ENCODE measurements at regions not wholly inside any gene's neighbourhood (a gene's known extent, or its start where the extent isn't known, plus 50 kb on each side); places are given as distances from the start of the nearest gene placed in this dataset.

GRCh38 chr4:111814961-111815360 lies 330.3 kb upstream of the FAM241A start:
- DNase-seq, result no peak

DNA sequence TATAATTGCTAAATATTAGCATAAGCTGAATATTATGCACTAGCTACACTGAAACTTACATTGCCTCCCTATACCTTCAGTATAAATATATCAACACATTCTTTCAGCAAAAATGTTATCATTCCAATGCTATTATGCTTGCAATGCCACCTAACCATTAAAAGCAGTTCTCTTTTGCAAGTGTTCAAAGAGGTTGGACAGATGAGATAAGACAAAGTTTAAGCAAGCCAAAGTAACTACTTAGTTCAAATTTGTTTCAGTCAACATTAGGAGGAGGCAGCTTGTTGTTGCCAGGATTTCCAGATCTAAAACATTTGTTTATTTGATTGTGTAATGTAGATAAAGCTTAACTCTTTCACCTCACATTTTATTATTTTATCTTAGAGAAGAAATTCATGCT lies 323.9 kb upstream of the FAM241A start:
- no peak for DNase-seq

- DNase-seq, result no peak
These were observed 308.7 kb upstream of the FAM241A start for GRCh38 chr4:111836601-111837000.

- no peak for DNase-seq
These were observed 307.5 kb upstream of the FAM241A start for GRCh38 chr4:111837761-111838160.

- peak; percentile 7 to 46 for DNase-seq
These were observed 306.8 kb upstream of the FAM241A start for GRCh38 chr4:111838406-111838930.

DNA sequence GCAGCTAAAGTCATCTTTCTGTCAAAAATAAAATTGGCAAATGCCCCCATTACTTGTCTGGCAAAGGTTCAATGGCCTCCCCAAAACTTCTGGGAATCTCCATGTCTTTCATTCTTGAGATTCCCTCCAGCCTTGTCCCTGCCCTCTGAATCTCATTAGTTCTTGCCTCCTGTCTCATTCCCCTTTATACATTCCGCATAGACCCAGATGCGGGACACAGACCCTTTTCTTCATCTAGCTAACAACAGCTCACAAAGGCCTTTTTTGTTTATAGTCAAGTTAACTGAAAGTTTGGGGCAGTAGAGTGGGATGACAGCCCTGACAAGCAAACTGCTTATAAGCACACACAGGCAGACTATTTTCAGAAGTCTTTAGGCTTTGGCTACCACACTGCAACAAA lies 306.1 kb upstream of the FAM241A start:
- peak; percentile 11 to 53 for DNase-seq

GRCh38 chr4:111842336-111842735 lies 302.9 kb upstream of the FAM241A start:
- DNase-seq, result no peak

GRCh38 chr4:111847296-111848008 lies 297.8 kb upstream of the FAM241A start:
- DNase-seq, result no peak

DNA sequence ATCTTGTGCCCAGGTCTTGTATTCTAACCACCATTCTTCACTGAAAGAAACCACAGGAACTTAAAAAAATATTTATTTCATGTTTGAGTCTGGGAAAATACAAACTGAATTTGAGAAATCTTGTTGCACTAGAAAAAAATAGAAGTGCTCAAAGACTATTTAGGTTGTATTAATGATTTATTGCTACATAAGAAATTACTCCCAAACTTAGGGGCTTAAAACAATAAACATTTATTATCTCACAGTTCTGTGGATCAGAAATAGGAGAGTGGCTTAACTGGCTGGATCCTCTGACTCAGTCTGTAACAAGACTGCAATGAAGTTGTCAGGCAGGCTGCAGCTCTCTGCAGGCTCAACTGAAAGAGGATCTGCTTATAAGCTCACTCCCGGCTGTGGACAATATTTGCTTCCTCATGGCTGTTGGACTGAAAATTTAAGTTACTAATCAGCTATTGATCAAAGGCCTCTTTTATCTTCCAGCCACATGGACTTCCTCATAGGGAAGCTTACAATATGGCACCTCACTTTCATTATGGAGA lies 295.4 kb upstream of the FAM241A start:
- DNase-seq, result no peak

DNA sequence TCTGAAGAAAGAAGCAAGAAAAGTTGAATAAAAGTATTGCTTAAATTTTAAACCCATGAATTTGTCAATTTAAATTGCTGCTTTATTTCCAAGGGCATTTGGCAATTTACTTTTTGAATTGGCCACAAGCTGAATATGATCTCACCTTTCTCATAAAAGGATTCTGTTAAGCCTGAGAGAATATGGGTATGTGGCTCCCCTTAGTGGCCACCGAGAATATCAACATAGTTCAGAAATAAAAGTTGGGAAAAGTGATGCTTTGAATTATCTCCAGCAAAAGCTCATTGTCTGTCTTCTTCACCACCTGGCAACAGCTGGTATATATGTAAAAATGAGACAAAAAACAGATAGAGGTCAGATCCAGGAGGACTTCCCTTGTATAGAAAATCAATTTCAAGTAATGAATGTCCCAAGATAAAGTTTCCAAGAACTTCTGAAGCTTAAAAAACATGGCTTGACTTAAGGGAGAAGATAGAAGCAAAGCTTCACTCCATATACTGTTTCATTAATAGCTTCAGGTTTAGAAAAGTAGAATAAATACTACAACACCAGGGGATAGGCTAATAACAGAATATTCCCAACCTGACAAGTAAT lies 290.7 kb upstream of the FAM241A start:
- peak in 1 of 2 donors; percentile 67 for DNase-seq

DNA sequence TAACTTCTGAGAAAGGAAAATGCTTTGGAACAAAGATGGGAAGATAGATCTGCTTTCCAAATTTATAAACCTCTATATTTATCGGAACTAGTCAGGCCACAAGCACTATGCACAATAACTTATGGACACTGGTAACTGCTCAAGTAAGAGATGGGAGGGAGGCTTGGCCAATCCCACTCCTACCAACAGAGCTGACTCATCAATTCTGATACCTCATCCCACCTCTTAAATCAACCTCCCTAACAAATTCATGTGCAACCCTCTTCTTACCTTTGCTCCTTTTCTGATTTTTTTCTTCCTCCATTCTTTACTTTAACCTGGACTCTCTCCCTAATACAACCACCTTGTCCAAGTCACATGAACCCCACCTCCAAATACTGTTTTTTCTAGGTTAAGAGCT lies 289.9 kb upstream of the FAM241A start:
- DNase-seq, result no peak

DNA sequence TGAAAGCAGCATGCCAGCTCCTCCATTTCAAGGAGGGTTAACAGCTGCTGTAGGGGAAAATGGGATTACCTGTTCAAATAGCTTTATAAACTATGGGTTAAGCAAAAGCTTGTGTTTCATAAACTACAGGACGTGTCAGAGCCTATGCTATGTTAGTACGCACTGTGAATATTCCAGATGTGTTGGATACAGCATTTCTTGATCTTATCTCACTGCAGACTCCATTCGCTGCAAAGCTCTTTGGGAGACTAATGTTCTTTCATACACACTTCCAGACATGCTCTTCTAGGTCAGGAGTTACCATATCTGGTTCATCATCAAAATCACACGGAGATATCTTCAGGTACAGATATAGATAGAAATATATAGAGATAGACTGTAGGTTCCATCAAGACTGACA lies 281.2 kb upstream of the FAM241A start:
- no peak for DNase-seq

DNA sequence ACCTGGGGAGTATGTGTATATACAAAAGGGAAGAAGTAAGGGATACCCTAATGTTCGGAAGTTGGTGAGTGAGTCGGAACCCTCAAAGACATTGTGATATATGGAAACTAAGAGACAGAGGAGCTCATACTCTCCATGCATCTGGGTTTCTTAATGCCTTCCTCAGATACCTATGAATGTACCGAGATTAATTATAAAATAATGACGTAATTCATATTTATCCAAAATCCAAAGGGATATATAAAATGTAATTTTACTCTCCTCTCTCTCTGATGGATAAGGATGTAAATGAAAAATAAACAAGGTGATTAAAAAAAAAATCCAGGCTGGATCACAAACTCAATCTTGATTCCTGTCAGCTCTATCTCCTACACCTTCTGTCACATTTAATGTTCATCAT lies 275.9 kb upstream of the FAM241A start:
- no peak for DNase-seq

DNA sequence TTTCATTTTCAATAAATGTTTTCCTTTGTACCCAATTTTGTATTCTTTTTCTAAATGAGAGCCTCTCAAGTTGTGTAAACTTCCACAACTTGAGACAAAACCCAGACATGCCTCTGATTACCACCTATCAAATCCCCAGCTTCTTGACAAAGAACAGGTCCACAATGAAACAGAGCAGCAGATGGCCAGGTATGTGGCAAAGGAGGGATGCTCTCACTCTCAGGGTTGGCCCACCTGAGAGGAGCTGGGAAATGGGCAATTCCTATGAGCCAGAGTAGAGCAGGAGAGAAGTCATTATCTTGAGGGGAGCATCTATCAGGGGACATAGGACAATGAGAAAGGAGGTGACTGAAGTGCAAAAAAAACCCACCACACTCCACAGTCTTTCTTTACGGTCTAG lies 273.5 kb upstream of the FAM241A start:
- DNase-seq, result no peak

GRCh38 chr4:111873801-111874200 lies 271.5 kb upstream of the FAM241A start:
- DNase-seq, result no peak

GRCh38 chr4:111879539-111879938 lies 265.7 kb upstream of the FAM241A start:
- DNase-seq, result no peak

- no peak for DNase-seq
These were observed 265.1 kb upstream of the FAM241A start for GRCh38 chr4:111880116-111880515.

- DNase-seq, result peak in 1 of 2 donors; percentile 3
These were observed 261.7 kb upstream of the FAM241A start for GRCh38 chr4:111883557-111883999.

DNA sequence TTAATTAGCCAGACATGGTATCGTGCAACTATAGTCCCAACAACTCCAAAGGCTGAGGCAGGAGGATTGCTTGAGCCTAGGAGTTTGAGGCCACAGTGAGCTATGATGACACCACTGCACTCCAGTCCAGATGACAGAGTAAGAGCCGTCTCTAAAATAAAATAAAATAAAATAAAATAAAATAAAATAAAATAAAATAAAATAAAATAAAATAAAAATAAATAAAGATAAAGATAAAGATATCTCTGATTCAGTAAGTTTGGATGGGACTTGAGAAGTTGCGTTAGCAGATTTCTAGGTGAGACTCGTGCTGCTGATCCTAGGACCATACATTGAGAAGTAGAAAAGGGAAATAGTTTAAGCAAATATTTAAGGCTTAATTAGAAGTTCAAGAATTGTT lies 254.8 kb upstream of the FAM241A start:
- DNase-seq, result no peak

- no peak for DNase-seq
These were observed 239.7 kb upstream of the FAM241A start for GRCh38 chr4:111905511-111905910.

- no peak for DNase-seq
These were observed 225.6 kb upstream of the FAM241A start for GRCh38 chr4:111919639-111920038.

DNA sequence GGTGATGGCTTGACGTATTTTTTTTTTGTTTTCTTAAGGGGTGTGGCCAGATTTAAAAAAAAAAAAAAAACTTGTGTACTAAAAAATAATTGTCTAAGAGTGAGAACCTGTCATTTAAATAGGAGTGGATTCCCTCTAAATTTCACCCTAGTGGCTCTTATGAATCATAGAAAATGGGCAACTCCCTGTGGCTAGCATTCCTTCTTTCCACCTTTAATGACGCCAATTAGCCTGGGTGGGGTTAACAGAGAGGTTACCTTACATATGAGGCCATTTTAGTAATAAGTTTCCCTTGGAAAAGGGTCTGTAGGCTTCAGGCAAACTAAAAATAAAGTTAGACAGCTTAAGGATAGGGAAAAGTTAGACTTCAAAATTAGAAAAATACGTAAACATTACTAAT lies 223.5 kb upstream of the FAM241A start:
- DNase-seq, result no peak

- DNase-seq, result no peak
These were observed 221.5 kb upstream of the FAM241A start for GRCh38 chr4:111923786-111924185.

DNA sequence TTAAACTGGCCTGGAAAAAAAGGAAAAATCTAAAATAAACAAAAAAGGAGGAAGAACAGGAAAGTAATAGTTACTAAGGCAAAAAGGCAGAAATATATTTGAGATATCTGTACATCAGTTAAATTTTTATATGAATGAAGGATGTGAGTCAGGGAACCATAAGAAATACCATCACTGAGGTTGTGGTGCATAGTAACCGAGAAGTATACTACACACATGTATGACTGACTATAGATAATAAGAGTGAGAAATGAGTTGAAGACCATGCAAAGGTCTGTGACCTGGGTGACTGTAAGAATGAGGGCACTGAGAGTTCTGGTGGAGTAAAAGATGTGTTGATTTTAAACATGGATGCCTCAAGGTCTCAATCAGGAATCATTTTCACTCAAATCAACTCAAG lies 220.6 kb upstream of the FAM241A start:
- no peak for DNase-seq

All from hippocampal formation (tissue), 2 donors.